Suprapubic skin (tissue), 3 donors: ENCODE measurements at regions not wholly inside any gene's neighbourhood (a gene's known extent, or its start where the extent isn't known, plus 50 kb on each side); places are given as distances from the start of the nearest gene placed in this dataset.

Source experiments
- POLR2A ChIP-seq, 2 donors: fragments of 450-650 bp; IDR thresholded peaks; one replicate each; pipeline ENCODE4 v1.6.1; 2017; ENCODE audit warnings: antibody characterized with exemption in 2 of 2, mild to moderate bottlenecking in 2 of 2, moderate library complexity in 2 of 2
- TF ChIP-seq, protein P1 (sequence below), 2 donors: fragments of 200-600 bp in 1 of 2; fragments of 450-650 bp in 1 of 2; sonication (generic) in 1 of 2; IDR thresholded peaks; one replicate each; pipeline ENCODE4 v1.5.1; 2016 to 2019; ENCODE audit warnings: antibody characterized with exemption in 2 of 2, mild to moderate bottlenecking in 1 of 2, moderate library complexity in 1 of 2

DNA sequence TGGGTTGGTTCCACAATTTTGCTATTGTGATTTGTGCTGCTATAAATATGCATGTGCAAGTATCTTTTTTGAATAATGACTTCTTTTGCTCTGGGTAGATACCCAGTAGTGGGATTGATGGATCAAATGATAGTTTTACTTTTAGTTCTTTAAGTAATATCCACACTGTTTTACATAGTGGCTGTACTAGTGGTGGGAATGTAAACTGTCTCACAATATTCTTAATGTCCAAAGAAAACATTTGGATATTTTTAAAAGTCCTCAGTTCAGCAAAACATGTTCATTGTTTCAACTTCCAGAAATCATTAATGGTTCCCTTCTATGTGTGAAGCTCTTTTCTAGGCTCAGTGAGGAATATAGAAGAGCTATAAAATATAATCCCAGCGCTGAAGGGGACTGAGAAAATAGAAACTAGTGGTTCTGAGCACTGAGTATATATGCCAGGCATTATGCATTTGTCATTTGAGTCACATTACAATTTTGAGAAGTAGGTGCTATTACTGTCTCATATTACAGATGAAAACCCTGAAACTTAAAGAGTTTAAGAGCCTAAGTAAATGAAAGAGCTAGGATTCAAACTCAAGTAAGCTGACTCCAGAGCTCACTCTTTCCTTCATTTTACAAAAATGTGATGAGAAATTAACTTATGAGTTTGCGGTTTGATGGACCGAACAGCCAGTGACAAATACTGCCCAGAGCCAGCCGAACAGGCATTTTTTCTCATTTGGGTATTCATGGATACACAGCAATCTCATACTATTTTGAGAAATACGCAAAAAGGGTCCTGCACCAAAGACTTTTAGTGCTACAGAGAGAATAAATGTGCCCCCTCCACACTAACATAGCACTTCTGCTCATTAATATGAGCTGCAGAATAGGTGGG lies 250.1 kb downstream of the TBX18 start:
- no peak for TF ChIP-seq POLR2A (IDR thresholded peaks at IDR 0.05)
- TF ChIP-seq, protein P1, sequence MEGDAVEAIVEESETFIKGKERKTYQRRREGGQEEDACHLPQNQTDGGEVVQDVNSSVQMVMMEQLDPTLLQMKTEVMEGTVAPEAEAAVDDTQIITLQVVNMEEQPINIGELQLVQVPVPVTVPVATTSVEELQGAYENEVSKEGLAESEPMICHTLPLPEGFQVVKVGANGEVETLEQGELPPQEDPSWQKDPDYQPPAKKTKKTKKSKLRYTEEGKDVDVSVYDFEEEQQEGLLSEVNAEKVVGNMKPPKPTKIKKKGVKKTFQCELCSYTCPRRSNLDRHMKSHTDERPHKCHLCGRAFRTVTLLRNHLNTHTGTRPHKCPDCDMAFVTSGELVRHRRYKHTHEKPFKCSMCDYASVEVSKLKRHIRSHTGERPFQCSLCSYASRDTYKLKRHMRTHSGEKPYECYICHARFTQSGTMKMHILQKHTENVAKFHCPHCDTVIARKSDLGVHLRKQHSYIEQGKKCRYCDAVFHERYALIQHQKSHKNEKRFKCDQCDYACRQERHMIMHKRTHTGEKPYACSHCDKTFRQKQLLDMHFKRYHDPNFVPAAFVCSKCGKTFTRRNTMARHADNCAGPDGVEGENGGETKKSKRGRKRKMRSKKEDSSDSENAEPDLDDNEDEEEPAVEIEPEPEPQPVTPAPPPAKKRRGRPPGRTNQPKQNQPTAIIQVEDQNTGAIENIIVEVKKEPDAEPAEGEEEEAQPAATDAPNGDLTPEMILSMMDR (IDR thresholded peaks at IDR 0.05) = no peak
